ENCODE measurements at regions not wholly inside any gene's neighbourhood (a gene's known extent, or its start where the extent isn't known, plus 50 kb on each side); places are given as distances from the start of the nearest gene placed in this dataset.

GRCh38 chr15:70578196-70578595 is 185.2 kb downstream of the UACA start:
- intact Hi-C loops (cut with micrococcal nuclease): loop anchor here (10.0 kb wide), 1 partner anchor 57 kb away; no protein-coding TSS in a partner anchor

- intact Hi-C loops (cut with micrococcal nuclease): loop anchor here (10.0 kb wide), 1 partner anchor 58 kb away; no protein-coding TSS in a partner anchor
These were observed 186.7 kb downstream of the UACA start for GRCh38 chr15:70576696-70577095.

GRCh38 chr15:70576276-70576675 is 187.1 kb downstream of the UACA start:
- intact Hi-C loops (cut with micrococcal nuclease): loop anchor here (10.0 kb wide), 1 partner anchor 59 kb away; no protein-coding TSS in a partner anchor

GRCh38 chr15:70575231-70576226 is 187.8 kb downstream of the UACA start:
- intact Hi-C loops (cut with micrococcal nuclease): loop anchor here (10.0 kb wide), 1 partner anchor 59 kb away; no protein-coding TSS in a partner anchor

GRCh38 chr15:70574325-70574724 is 189.0 kb downstream of the UACA start:
- intact Hi-C loops (cut with micrococcal nuclease): loop anchor here (10.0 kb wide), 1 partner anchor 60 kb away; no protein-coding TSS in a partner anchor

GRCh38 chr15:70573121-70573850 is 190.1 kb downstream of the UACA start:
- intact Hi-C loops (cut with micrococcal nuclease): loop anchor here (10.0 kb wide), 1 partner anchor 62 kb away; no protein-coding TSS in a partner anchor

- intact Hi-C loops (cut with micrococcal nuclease): loop anchor here (10.0 kb wide), 1 partner anchor 65 kb away; no protein-coding TSS in a partner anchor
These were observed 193.6 kb downstream of the UACA start for GRCh38 chr15:70569714-70570231.

- intact Hi-C loops (cut with micrococcal nuclease): no loop called here
These were observed 194.2 kb downstream of the UACA start for GRCh38 chr15:70569091-70569713.

- intact Hi-C loops (cut with micrococcal nuclease): no loop called here
These were observed 196.4 kb downstream of the UACA start for GRCh38 chr15:70566989-70567388.

- intact Hi-C loops (cut with micrococcal nuclease): no loop called here
These were observed 197.1 kb downstream of the UACA start for GRCh38 chr15:70566047-70566835.

GRCh38 chr15:70563561-70564095 is 199.7 kb downstream of the UACA start:
- intact Hi-C loops (cut with micrococcal nuclease): no loop called here

GRCh38 chr15:70562906-70563305 is 200.5 kb downstream of the UACA start:
- intact Hi-C loops (cut with micrococcal nuclease): no loop called here

GRCh38 chr15:70561885-70562284 is 201.5 kb downstream of the UACA start:
- intact Hi-C loops (cut with micrococcal nuclease): no loop called here

GRCh38 chr15:70560617-70561328 is 202.6 kb downstream of the UACA start:
- intact Hi-C loops (cut with micrococcal nuclease): no loop called here

GRCh38 chr15:70559265-70560239 is 203.8 kb downstream of the UACA start:
- intact Hi-C loops (cut with micrococcal nuclease): loop anchor here (1.0 kb wide), 1 partner anchor 31 kb away; no protein-coding TSS in a partner anchor

GRCh38 chr15:70558406-70559264 is 204.7 kb downstream of the UACA start:
- intact Hi-C loops (cut with micrococcal nuclease): loop anchor here (1.0 kb wide), 1 partner anchor 30 kb away; no protein-coding TSS in a partner anchor

Data from T-helper 2 cell treated with Interferon-gamma antibody and Interleukin-4, amounts not matched to agents 100 ng/mL and 5 ng/mL, for 36 hours (primary cell).